ENCODE measurements at regions not wholly inside any gene's neighbourhood (a gene's known extent, or its start where the extent isn't known, plus 50 kb on each side); places are given as distances from the start of the nearest gene placed in this dataset.
"Not testable (repeated sequence)": the region's sequence is repeated elsewhere in the genome, so short reads cannot be mapped to it uniquely, and the experiment has no call there.

GRCh38 chr15:19943515-19943914 lies 598.1 kb downstream of the GOLGA6L6 start:
- H3K4me3 Mint-ChIP-seq, result no peak overlapping the region
- POLR2A ChIA-PET, result no interaction called here
- CTCF ChIA-PET, result no interaction called here
- intact Hi-C loops (cut with micrococcal nuclease), result no loop called here
- no peak for TF ChIP-seq CTCF (IDR thresholded peaks at IDR 0.05)
- DNase-seq, result no peak
- ATAC-seq (ENCODE audit: low read depth), result no peak
- H3K36me3 Mint-ChIP-seq (ENCODE audit: low read depth), result no peaks in the 10 kb centered on the region
- no peaks in the 10 kb centered on the region for H3K4me1 Mint-ChIP-seq
- H3K9me3 Mint-ChIP-seq, result peaks cover 7% of the 10 kb centered on the region
- no peak overlapping the region for H3K27ac Mint-ChIP-seq
- H3K27me3 Mint-ChIP-seq, result no peaks in the 10 kb centered on the region

- H3K4me1 Mint-ChIP-seq; intact Hi-C loops (cut with micrococcal nuclease); H3K27me3 Mint-ChIP-seq; ATAC-seq (ENCODE audit: low read depth); H3K4me3 Mint-ChIP-seq; POLR2A ChIA-PET; CTCF ChIA-PET; DNase-seq; H3K36me3 Mint-ChIP-seq (ENCODE audit: low read depth); H3K27ac Mint-ChIP-seq: not testable (repeated sequence)
- peaks cover 23% of the 10 kb centered on the region for H3K9me3 Mint-ChIP-seq
Observed at GRCh38 chr15:19903281-19903680, 638.3 kb downstream of the GOLGA6L6 start.

- H3K27ac Mint-ChIP-seq; H3K36me3 Mint-ChIP-seq (ENCODE audit: low read depth); H3K4me1 Mint-ChIP-seq; H3K27me3 Mint-ChIP-seq; H3K4me3 Mint-ChIP-seq; DNase-seq; ATAC-seq (ENCODE audit: low read depth); POLR2A ChIA-PET; intact Hi-C loops (cut with micrococcal nuclease); CTCF ChIA-PET: not testable (repeated sequence)
- H3K9me3 Mint-ChIP-seq, result peaks cover 25% of the 10 kb centered on the region
Observed at GRCh38 chr15:19902388-19902787, 639.2 kb downstream of the GOLGA6L6 start.

GRCh38 chr15:19901414-19901813 lies 640.2 kb downstream of the GOLGA6L6 start:
- POLR2A ChIA-PET; H3K4me1 Mint-ChIP-seq; ATAC-seq (ENCODE audit: low read depth): not testable (repeated sequence)

GRCh38 chr15:19899021-19899824 lies 642.4 kb downstream of the GOLGA6L6 start:
- H3K4me1 Mint-ChIP-seq, result no peaks in the 10 kb centered on the region
- CTCF ChIA-PET, result no interaction called here
- H3K9me3 Mint-ChIP-seq, result peaks cover 27% of the 10 kb centered on the region
- TF ChIP-seq CTCF (IDR thresholded peaks at IDR 0.05), result no peak
- no peak for ATAC-seq (ENCODE audit: low read depth)
- H3K4me3 Mint-ChIP-seq, result no peak overlapping the region
- POLR2A ChIA-PET, result no interaction called here
- no peak overlapping the region for H3K27ac Mint-ChIP-seq
- no peak for DNase-seq
- intact Hi-C loops (cut with micrococcal nuclease), result no loop called here
- no peaks in the 10 kb centered on the region for H3K27me3 Mint-ChIP-seq
- H3K36me3 Mint-ChIP-seq (ENCODE audit: low read depth), result no peaks in the 10 kb centered on the region

More at GRCh38 chr15:19901414-19901813, 640.2 kb downstream of the GOLGA6L6 start:
- H3K9me3 Mint-ChIP-seq, result peaks cover 28% of the 10 kb centered on the region
- H3K36me3 Mint-ChIP-seq (ENCODE audit: low read depth); H3K27ac Mint-ChIP-seq; intact Hi-C loops (cut with micrococcal nuclease); CTCF ChIA-PET; DNase-seq; H3K4me3 Mint-ChIP-seq; H3K27me3 Mint-ChIP-seq: not testable (repeated sequence)

- H3K4me3 Mint-ChIP-seq; H3K27ac Mint-ChIP-seq; ATAC-seq (ENCODE audit: low read depth); DNase-seq; H3K27me3 Mint-ChIP-seq; H3K4me1 Mint-ChIP-seq; CTCF ChIA-PET; intact Hi-C loops (cut with micrococcal nuclease); POLR2A ChIA-PET; H3K9me3 Mint-ChIP-seq; H3K36me3 Mint-ChIP-seq (ENCODE audit: low read depth): not testable (repeated sequence)
Observed at GRCh38 chr15:19888811-19889210, 652.8 kb downstream of the GOLGA6L6 start.

GRCh38 chr15:19844061-19844460 lies 697.5 kb downstream of the GOLGA6L6 start:
- H3K27ac Mint-ChIP-seq; ATAC-seq (ENCODE audit: low read depth); H3K36me3 Mint-ChIP-seq (ENCODE audit: low read depth); H3K4me3 Mint-ChIP-seq; CTCF ChIA-PET; H3K27me3 Mint-ChIP-seq; H3K4me1 Mint-ChIP-seq; POLR2A ChIA-PET; intact Hi-C loops (cut with micrococcal nuclease); H3K9me3 Mint-ChIP-seq; DNase-seq: not testable (repeated sequence)

Measured in activated B cell treated with CpG ODN at 0.5 μM for 24 hours (primary cell).